GM18870 (cell line): ENCODE measurements at regions not wholly inside any gene's neighbourhood (a gene's known extent, or its start where the extent isn't known, plus 50 kb on each side); places are given as distances from the start of the nearest gene placed in this dataset.

Experiments used
- ATAC-seq: cut with Tn5 transposase; IDR thresholded peaks from one replicate; pipeline ENCODE4 v1.9.1; 2021; ENCODE audit warnings: moderate library complexity; ENCODE audit not compliant: unreplicated experiment

DNA sequence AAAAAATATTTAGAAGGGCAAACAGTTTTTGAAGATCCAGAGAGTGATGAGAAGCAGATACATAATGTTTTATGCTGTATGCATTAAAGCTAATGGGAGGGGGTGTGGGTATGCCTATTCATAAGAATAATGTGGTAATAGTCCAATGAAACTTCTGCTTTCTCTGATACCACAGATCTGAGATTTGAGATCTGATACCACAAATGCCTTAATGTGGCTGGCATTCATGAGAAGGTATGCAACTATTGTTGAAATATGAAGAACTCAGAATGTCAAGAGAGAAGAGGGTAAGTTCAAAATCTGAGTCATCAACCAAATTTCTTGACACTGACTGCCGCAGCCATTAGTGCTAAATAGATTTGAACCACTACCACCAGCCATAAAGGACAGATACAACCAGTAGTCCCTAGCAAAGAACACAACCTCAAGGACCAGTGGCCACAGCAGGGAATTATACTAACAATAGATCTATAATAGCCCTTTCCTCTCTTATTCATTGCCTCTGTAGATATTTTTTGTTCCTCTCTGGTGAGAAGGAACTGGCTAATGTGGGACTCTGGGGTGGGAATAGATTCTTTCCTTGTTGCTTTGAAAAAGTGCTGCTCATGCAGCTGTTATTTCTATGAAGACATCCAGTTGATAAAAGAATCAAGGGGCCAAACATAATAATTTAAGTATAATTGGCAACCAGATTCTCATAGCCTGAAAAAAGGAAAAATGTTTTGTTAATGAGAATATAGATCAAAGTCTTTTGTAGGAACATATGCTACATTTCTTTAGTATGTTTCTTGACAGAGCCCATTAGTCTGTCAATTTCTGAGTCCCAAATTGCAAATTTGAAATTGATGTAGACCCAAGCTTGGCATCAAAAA is 256.5 kb upstream of the ZNF608 start:
- ATAC-seq = peak; percentile 27

DNA sequence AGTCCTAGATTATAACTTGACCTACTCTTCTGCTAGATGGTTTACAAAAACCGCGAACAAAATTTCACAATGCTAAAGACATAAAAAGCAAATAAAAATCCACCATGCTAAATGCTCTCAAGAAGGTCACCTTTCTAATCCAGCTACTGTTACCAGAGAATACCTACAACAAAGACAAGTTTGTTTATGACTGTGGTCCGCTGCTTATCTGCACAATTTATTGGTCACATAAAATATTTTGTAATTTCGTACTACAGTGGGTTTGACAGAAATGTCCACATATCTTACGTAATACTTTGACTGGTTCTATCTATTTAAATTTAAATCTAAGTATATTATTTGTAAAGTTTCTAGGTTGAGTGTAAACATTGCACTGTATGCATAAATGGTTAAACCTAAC is 257.6 kb upstream of the ZNF608 start:
- no peak for ATAC-seq

DNA sequence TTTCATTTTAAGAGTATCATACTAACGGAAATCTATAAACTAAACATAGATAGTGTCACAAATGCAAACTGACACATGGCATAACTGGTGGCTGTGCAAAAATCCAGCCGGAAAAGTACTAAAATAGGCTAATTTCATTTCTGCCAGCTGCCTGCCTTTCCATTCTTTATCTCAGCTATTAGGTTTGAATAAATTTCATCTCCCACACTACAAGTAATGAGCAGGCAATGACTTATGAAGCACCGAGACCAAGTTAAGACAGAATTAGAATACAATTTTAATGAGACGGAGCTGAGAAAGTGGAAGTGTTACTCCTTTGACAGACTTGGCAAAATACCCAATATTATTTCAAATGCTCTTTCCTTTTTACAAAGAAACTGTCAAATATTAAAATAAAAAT is 258.8 kb upstream of the ZNF608 start:
- no peak for ATAC-seq

DNA sequence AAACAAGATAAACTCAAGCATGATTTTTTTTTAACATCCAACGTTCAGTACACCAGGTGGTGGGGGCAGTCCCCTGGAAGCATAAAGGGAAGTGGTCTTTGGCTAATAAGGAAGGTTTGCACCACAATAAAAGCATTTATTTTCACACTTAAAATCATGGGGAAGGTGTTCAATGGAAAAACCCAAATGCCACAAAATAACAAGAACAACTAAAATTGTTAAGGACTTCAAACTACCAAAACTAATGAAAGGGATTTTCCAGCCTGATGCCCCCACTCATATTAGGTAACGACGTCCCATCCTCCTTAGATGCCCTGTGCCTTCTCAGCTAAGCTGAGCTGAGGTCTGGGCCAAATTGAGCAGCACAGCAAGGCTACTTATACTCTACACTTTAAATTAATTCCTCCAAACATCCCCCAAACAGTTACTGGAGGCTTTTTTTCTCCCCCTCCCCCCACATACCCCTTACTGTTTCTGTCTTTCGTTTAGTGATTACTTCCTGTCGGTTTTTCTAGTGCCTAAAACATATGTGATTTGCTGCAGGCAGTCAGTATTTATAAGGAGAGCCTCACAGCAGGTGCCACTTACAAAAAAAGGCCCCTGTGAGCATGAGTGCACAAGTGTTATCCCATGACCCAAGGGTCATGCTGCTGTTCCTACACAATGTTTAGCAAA is 259.7 kb upstream of the ZNF608 start:
- ATAC-seq = peak; percentile 53

DNA sequence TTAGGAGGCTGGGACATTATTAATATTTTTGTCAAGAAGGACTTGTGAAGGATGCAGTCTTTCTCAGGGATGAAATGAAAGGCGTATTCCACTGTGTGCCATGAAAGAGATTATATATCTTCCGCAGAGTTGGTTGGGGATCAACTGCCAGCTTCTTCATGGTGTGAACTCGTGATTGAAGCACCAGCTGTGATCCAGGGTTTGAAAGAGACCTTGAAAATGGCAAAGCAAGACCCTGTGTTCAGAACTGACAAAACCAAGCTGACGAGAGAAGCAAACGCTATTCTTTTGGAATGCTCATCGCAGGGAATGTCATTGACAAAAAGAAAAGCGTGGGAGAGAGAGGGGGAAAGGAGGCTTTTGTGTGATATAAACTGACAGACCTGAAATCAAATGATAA is 263.9 kb upstream of the ZNF608 start:
- no peak for ATAC-seq

DNA sequence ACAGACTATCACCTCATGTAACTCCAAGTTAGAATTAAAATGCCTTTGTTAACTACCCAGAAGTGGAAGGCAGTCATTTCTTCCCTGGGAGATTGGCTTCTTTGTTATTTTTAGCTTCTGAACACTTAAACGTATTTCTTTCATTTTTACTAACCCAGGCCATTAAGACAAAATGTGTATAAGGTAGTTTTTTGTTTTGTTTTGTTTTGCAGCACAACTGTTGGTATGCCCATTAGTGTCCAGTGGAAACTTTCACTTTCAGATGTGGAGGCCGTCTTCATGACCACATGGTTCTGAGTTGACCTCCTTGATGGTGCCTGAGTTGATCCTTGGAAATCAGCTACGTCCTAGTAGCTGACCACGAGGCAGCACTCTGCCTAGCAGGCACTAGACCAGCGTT is 264.6 kb upstream of the ZNF608 start:
- ATAC-seq = peak; percentile 46

DNA sequence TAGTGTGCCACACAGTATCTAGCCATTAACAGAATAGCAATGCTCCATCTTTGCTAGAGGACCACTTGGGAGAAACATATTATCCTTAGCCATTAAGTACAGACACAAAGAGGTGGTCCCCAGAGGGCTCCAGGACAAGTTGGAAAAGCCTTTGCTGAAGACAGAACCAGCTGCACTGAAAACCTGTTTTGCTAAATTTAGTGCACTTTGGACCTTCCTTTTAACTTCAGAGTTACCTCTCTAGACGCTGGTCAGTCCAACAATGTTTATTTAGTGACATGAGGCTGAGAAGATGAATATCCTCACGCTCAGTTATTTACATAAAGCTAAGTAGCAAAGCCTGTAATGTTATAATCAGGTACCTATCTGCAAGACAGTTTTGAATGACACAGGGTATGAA is 265.0 kb upstream of the ZNF608 start:
- ATAC-seq = no peak

DNA sequence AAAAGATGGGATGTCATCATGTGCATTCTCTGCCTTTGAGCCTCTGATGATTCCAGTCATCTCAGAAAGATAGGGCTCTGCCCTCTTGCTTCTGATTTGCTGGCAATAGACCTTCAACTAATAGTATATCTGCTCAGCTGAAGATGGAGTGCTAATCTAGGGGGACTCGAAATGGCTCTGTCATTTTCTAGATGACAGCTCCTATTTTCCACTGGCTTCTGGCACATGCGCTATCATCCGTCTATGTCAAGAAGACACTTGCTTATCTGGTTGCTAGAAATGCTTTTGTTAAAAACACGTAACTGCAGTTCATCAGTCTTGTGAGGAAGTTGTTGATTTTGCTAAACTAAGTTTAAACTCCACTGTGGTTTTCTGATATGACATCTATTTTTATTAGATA is 265.5 kb upstream of the ZNF608 start:
- ATAC-seq = no peak

DNA sequence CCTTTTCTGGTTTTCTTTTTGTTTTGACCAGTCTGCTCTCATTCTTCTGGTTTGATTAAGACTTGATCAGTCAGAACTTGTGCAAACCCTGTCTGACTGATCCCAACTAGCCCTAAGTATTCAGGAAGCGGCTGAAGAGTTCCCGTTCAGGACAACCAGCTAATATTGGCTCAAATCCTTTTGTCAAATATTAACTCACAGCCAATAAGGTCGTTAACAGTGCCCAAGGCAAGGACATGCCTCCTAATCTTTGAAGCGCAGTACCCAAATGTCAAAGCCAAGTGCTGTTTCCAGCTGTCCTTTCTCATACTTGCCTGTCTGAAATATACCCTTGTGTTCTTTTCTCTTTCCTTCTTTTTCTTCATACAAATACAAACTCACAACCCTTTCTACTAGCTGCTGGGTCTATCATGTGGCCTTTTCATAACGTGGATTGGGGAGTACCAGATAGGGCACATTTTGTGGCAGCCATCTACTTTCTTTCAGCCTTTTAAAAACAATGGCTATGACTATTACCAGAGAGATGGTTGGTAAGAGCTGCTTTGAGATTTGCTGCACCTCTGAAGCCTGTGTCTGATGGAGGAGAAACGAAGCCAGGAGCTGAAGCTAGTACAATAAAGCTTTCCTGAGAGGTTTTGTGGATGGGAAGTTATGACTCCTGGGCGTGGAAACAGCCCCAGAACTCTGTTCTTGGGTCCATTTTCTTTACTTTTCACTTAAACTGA is 266.4 kb upstream of the ZNF608 start:
- no peak for ATAC-seq

DNA sequence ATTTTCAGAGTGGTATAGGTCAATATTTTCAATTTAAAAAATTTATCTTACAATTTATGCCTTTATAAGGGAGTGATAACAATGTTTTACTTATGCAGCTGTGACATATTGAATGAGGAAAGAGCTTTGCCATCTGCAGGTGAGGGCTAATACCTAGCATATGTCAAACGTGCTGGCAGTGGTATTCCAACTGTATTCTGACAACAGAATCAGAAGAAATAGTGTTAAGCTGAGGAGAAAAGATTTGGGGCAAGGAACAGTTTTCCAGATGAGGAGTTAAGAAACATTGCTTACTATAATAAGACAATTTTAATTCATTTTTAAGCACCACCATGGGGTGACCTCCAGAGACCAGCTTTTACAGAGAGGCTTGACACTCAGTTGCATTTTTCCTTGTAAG is 267.8 kb upstream of the ZNF608 start:
- no peak for ATAC-seq

DNA sequence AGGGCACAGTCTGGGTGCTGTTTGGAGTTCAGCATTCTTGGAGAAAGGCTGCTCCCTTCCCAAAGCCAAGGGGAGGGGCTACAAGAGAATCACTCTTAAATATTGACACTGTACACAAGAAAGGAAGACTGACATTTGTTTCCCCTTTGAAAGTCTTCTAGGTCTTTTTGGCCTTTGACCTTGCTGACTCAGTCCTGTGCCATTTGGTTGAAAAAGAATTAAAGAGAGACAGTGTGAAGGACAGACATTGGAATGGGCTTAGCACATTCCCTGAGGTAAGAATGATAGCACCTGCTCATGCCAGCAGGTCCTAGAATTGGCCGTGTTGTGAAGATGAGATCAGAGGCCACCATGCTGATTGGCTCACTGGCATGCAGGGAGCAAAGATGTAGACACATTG is 271.4 kb upstream of the ZNF608 start:
- no peak for ATAC-seq

DNA sequence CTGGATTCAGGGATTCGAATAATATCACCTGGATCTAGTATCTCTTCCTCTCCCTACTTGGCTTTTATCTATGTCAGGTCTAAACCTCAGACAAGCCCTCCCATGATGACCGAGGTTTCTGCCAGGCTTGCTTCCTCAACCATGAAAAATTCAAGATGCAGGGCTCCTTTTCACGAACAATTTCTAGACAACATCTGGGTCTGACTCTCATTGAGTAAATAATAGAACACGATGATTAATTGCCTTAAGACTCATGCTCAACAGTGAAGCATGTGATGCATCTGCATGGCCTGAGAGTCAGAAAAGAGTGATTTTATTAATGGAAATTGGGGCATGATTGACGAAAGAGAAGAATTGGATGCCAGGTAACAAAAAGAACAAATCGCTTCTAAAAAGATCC is 277.2 kb upstream of the ZNF608 start:
- no peak for ATAC-seq

DNA sequence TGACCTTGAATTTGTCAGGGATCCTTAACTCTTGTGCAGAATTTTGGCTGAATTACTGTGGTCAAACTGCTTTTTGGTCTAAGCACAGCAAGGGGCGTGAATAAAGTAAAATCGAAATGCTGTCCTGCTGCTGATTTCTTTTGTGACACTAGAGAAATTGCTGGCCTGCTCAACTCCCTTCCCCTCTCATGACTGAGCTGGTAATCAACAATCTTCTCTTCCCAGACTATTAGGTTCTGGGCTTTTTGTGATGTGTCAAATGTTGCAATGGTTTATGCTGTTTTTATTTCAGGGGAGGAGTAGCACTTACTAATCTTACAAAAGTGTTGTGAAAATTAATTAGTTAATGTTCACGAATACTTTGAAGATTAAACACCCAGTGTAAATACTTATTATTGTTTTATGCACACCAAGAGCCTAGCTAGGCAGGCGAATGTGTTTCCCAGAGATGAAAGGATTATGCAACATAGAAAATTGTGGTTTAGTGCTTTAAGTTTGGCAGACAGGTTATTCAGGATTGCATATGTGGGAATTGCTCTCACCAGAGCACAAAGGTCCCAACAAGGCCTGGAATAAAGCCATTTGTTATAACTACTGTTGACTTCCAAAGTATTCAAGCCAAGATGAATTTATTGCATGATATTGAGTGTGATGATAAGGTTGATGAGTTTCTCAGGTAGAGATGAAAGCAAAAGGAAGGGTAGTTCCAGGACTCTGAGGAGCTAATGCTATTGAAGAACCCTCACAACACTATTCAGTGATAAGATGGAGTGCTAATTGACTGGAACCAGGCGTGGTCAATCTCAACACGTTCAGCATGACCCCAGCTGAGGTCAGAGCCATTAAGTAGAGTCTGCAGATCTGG is 280.7 kb upstream of the ZNF608 start:
- no peak for ATAC-seq

DNA sequence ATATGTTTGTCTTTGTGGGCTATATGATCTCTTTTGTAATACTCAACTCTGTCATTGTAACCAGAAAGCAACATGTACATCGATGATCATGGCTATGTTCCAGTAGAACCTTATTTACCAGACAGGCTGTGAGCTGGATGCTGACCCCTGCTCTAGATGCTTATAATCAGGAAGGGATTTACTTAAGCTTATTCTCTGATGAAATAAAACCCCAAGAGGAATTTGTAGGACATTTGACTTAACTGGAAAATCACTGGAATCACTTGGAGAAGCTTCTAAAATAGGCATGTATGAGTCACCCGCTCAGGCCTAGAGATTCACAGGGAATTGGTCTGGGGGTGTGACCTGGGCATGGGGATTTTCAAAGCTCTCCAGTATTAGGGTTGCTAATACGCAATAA is 285.8 kb upstream of the ZNF608 start:
- no peak for ATAC-seq

DNA sequence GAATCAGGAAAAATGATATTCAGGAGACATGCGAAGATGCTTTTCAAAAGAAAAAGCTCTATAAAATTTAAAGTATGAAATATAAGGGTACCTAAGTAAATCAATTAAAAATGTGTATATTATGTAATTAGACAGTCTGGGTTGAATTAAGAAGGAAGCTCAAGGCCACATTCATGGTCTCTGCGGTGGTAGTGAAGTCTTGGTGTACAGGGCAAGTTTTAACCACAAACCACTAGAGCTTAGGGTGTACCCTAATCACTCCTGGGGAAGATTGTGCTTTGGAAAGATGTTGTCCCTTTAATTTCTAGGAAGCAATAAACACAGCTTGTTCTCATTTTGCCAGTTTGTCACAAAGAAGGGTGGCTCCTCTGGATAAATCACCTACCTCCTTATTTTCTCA is 287.2 kb upstream of the ZNF608 start:
- ATAC-seq = no peak

DNA sequence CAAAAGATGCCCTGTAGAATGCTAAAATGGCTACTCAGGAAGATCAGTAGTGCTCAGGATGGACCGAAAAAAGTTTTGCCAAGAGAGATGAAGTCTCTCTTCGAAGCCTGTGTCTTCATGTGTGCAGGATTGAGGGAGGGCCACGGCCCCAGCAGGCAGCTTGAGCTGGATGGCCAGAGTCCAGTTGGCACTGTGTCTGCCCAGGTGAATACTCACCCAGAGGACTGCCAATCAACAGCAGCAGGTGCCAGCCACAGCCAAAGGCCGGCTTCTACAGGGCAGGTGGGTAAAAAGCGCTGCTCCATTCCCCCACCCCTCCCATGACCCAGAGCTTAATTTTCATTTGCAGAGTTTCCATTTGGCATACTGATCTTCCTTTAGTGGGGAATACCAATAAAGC is 287.9 kb upstream of the ZNF608 start:
- ATAC-seq = no peak

DNA sequence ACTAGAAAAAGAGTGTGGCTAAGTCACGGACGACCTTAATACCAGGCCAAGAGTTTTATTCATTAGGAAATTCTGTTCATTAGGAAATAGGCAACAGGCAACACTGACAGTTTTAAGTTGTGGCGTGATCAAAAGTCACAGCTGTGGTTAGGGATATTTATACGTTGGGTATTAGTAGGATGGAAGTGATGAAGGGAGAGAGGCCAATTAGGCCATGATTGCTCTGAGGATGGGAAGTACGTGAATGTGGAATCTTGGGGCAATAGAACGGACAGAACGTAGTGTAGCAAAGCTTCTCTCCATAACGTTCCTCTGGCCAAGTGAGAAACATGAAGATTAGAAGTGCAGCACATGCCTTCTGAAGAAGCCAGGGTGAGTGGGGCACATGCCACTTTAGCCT is 290.1 kb upstream of the ZNF608 start:
- ATAC-seq = no peak

DNA sequence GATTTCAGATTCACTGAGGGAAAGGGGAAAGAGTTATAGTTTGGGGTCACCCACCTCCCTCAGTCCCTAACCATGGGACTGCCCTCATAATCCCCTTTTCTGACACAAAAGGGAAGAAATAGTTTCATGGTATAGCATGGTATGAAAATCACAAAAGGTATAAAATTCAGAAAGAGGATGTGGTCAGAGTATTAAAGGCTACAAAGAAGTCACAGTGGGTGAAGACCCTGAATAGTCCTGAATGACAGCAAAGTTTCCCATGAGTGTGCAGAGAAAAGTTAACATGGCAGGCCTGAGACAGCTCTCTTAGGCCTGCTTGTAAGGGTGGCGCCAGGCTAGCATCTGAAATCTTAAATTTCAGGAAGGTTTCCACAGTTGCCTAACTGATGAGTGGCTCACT is 290.6 kb upstream of the ZNF608 start:
- no peak for ATAC-seq

DNA sequence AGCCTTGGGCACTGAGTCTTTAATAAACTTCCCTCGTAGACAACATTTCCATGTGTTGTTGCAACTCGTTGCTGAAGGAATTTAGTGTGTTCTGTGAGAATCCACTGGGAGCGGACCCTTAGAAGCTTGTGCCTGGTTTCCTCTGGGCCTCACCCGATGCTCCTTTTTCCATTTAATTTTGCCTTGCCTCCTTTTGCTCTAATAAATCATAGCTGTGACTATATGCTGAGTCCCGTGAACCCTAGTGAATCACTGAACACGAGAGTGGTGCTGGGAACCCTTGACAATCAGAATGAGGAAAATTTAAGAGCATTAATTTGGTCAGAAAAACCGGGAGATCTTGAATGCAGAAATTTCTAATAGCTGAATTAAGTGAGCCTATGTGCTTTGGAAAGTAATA is 291.1 kb upstream of the ZNF608 start:
- ATAC-seq = no peak

DNA sequence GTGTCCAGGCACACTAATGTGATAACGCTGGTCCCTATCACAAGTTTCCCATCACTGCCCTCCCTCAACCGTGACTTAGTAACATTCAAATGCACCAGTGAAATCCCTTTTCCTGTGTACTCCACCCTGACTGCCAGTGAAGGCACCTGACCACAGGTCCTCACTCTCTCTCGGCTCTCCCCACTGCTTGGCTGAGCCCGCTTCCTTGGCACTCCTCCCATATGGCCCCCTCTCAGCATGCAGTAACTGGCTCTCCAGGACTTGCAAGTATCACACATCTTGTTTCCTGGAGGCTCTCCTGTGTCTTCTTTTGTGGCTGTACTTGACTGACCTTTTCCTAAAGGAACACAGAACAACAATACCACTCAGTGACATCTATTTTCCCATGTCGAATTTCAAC is 292.0 kb upstream of the ZNF608 start:
- ATAC-seq = no peak

DNA sequence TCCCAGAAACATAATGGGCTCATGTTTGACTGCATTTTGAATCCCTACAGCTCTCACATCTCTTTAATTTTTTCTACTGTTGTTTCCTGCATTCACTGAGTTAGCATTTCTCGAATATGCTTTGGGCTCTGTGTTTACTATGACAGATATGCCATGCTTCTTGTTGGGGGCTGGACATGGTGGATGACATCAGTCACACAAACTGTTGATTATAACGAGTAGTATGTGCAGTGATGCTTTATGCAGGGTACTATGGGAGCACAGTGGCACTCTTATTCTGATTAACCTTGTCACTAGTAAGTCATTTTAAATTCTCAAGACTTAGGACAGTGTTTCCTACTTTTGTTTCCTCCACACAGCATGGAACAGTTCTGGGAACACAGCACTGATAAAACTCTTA is 295.4 kb upstream of the ZNF608 start:
- no peak for ATAC-seq
